Neural progenitor cell (in vitro differentiated cells): ENCODE measurements at regions not wholly inside any gene's neighbourhood (a gene's known extent, or its start where the extent isn't known, plus 50 kb on each side); places are given as distances from the start of the nearest gene placed in this dataset.

Source experiments
- DNase-seq: peaks from one replicate; pipeline ENCODE4 v3.0.0-alpha.2; 2016; ENCODE audit warnings: low spot score
- H2AFZ ChIP-seq: fragments of 200-600 bp; sonication (generic); replicated peaks from 2 replicates; pipeline ENCODE4 v1.6.1; 2016; ENCODE audit warnings: antibody characterized with exemption
- H3F3A ChIP-seq: fragments of 200-600 bp; sonication (generic); 2 replicates; pipeline ENCODE4 v1.6.1; 2016; ENCODE audit warnings: antibody characterized with exemption, low read depth
- H3K27ac ChIP-seq: fragments of 200-600 bp; sonication (generic); 2 replicates; pipeline ENCODE4 v1.5.1; 2016; ENCODE audit warnings: mild to moderate bottlenecking
- H3K27me3 ChIP-seq: fragments of 200-600 bp; sonication (generic); 2 replicates; pipeline ENCODE4 v1.6.1; 2016; ENCODE audit warnings: mild to moderate bottlenecking, moderate library complexity
- H3K36me3 ChIP-seq: fragments of 200-600 bp; sonication (generic); 2 replicates; pipeline ENCODE4 v1.5.1; 2016
- H3K4me1 ChIP-seq: fragments of 200-600 bp; sonication (generic); 2 replicates; pipeline ENCODE4 v1.6.1; 2016; ENCODE audit warnings: mixed run types
- H3K4me2 ChIP-seq: fragments of 200-600 bp; sonication (generic); 2 replicates; pipeline ENCODE4 v1.6.1; 2016
- H3K4me3 ChIP-seq: fragments of 200-600 bp; sonication (generic); 2 replicates; pipeline ENCODE4 v1.5.1; 2016
- H3K79me2 ChIP-seq: fragments of 200-600 bp; sonication (generic); 2 replicates; pipeline ENCODE4 v1.6.1; 2016; ENCODE audit warnings: low read depth
- H3K9ac ChIP-seq: fragments of 200-600 bp; sonication (generic); 2 replicates; pipeline ENCODE4 v1.6.1; 2016
- H3K9me3 ChIP-seq: fragments of 200-600 bp; sonication (generic); 2 replicates; pipeline ENCODE4 v1.5.1; 2016; ENCODE audit warnings: low read depth
- H4K20me1 ChIP-seq: fragments of 200-600 bp; sonication (generic); 2 replicates; pipeline ENCODE4 v1.6.1; 2016; ENCODE audit warnings: low read depth
- H3K27ac Mint-ChIP-seq: 3 replicates; pipeline ENCODE4 v1.8.0; 2021; ENCODE audit warnings: mixed read lengths
- H3K27me3 Mint-ChIP-seq: 2 replicates; pipeline ENCODE4 v1.8.0; 2022; ENCODE audit warnings: low read depth, mild to moderate bottlenecking, inconsistent platforms, moderate library complexity, mixed read lengths; ENCODE audit not compliant: insufficient read depth
- H3K36me3 Mint-ChIP-seq: 3 replicates; pipeline ENCODE4 v1.8.0; 2021; ENCODE audit warnings: mixed read lengths
- H3K4me1 Mint-ChIP-seq: 3 replicates; pipeline ENCODE4 v1.8.0; 2021; ENCODE audit warnings: mixed read lengths
- H3K4me3 Mint-ChIP-seq: 3 replicates; pipeline ENCODE4 v1.8.0; 2021; ENCODE audit warnings: mild to moderate bottlenecking, moderate library complexity, mixed read lengths
- H3K9me3 Mint-ChIP-seq: 3 replicates; pipeline ENCODE4 v1.8.0; 2020; ENCODE audit warnings: mixed read lengths
- EZH2 ChIP-seq: fragments of 200-600 bp; sonication (generic); IDR thresholded peaks from 2 replicates; pipeline ENCODE4 v1.6.1; 2017; ENCODE audit warnings: antibody characterized with exemption, mild to moderate bottlenecking, moderate library complexity
- EZH2phosphoT487 ChIP-seq: fragments of 200-600 bp; sonication (generic); IDR thresholded peaks from 2 replicates; pipeline ENCODE4 v1.6.1; 2017; ENCODE audit warnings: antibody characterized with exemption
- TF ChIP-seq, protein P1 (sequence below): fragments of 200-600 bp; sonication (generic); IDR thresholded peaks from 2 replicates; pipeline ENCODE4 v1.5.1; 2017; ENCODE audit warnings: antibody characterized with exemption, mild to moderate bottlenecking

DNA sequence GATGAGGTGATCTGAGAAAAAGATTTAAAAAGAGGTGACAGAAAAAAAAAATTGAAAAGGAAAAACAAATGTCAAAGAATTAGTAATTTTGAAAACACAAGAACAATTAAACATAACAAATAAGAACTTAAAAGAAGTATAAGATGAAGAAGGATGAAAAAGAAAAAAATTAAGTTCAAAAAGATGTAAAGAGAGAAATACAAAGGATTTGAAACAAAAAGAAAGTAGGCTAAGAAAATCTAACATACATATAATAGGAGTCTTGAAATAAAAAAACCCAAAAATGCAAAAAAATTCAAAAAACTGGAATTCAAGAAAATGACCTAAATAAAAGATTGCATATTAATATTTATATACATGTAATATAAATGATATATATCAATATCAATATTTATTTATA lies 949.2 kb downstream of the MCTP2 start:
- H3K27ac Mint-ChIP-seq: no peak overlapping the region

DNA sequence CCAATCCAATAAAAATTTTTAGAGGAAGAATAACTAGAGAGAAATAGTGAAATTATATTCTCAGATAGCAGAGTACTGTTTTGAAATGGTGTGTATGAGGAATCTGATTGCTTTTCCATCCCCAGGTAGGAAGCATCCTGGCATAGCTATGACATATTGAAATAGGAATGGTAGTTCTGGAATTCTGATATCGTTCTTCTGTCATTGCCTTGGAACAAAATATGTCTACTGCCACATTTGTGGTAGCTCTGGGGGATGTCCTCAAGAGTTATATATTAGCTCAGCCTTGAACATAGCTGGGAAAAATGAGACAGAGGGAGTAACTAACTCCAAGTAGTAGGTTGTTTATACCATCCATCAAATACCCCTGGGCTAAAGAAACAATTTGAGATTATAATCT lies 950.7 kb downstream of the MCTP2 start:
- H3K36me3 Mint-ChIP-seq: no peaks in the 10 kb centered on the region
- H3K27me3 ChIP-seq: no peaks in the 10 kb centered on the region
- H3K27ac ChIP-seq: no peak overlapping the region
- H3F3A ChIP-seq: no peaks in the 10 kb centered on the region
- TF ChIP-seq EZH2 (no peak), EZH2phosphoT487 (no peak)
- TF ChIP-seq, protein P1, sequence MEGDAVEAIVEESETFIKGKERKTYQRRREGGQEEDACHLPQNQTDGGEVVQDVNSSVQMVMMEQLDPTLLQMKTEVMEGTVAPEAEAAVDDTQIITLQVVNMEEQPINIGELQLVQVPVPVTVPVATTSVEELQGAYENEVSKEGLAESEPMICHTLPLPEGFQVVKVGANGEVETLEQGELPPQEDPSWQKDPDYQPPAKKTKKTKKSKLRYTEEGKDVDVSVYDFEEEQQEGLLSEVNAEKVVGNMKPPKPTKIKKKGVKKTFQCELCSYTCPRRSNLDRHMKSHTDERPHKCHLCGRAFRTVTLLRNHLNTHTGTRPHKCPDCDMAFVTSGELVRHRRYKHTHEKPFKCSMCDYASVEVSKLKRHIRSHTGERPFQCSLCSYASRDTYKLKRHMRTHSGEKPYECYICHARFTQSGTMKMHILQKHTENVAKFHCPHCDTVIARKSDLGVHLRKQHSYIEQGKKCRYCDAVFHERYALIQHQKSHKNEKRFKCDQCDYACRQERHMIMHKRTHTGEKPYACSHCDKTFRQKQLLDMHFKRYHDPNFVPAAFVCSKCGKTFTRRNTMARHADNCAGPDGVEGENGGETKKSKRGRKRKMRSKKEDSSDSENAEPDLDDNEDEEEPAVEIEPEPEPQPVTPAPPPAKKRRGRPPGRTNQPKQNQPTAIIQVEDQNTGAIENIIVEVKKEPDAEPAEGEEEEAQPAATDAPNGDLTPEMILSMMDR: no peak
- peaks cover 2% of the 10 kb centered on the region for H3K27me3 Mint-ChIP-seq
- peaks cover 3% of the 10 kb centered on the region for H3K36me3 ChIP-seq
- no peaks in the 10 kb centered on the region for H3K4me1 Mint-ChIP-seq
- DNase-seq: no peak
- H3K79me2 ChIP-seq: no peaks in the 10 kb centered on the region
- no peak overlapping the region for H3K9ac ChIP-seq
- H3K9me3 ChIP-seq: peaks cover 11% of the 10 kb centered on the region
- peaks cover 12% of the 10 kb centered on the region for H3K9me3 Mint-ChIP-seq
- H3K4me3 Mint-ChIP-seq: no peak overlapping the region
- H3K4me1 ChIP-seq: no peaks in the 10 kb centered on the region
- no peak overlapping the region for H3K27ac Mint-ChIP-seq
- no peak overlapping the region for H2AFZ ChIP-seq
- no peaks in the 10 kb centered on the region for H4K20me1 ChIP-seq
- no peak overlapping the region for H3K4me2 ChIP-seq
- no peak overlapping the region for H3K4me3 ChIP-seq

More for the DNA sequence above, 949.2 kb downstream of the MCTP2 start:
- Mint-ChIP-seq H3K9me3 (peaks cover 12% of the 10 kb centered on the region), H3K4me1 (no peaks in the 10 kb centered on the region), H3K36me3 (no peaks in the 10 kb centered on the region), H3K27me3 (peaks cover 2% of the 10 kb centered on the region), H3K4me3 (no peak overlapping the region)
- Histone ChIP-seq H3K4me1 (no peaks in the 10 kb centered on the region), H3K4me3 (no peak overlapping the region), H3F3A (no peaks in the 10 kb centered on the region), H2AFZ (no peak overlapping the region), H3K27me3 (no peaks in the 10 kb centered on the region), H3K9me3 (peaks cover 11% of the 10 kb centered on the region), H4K20me1 (no peaks in the 10 kb centered on the region), H3K36me3 (peaks cover 3% of the 10 kb centered on the region), H3K27ac (no peak overlapping the region), H3K4me2 (no peak overlapping the region), H3K9ac (no peak overlapping the region), H3K79me2 (no peaks in the 10 kb centered on the region)
- no peak for TF ChIP-seq EZH2
- TF ChIP-seq, protein P1: no peak
- TF ChIP-seq EZH2phosphoT487: no peak
- no peak for DNase-seq

DNA sequence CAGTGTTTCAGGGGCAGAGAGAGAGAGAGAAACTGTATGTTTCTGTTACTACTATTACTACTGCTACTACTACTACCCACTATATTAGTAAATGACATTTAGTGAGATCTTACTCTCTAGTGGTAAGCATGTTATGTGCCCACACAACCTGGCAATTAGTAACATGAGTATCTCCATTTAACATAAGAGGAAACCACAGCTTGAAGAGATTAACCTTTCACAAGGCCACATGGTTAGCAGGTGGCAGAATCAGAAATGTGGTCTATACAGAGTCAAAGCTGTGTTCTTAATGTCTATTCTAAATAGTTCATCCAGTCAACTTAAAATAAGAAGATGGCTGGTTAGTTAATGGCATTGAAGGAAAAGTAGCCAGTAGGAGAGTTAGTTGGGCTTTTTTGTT lies 961.6 kb downstream of the MCTP2 start:
- no peak overlapping the region for H3K4me3 Mint-ChIP-seq
- Histone ChIP-seq H3K9me3 (no peaks in the 10 kb centered on the region), H3K4me1 (no peaks in the 10 kb centered on the region), H2AFZ (no peak overlapping the region), H3K27ac (no peak overlapping the region), H3F3A (no peaks in the 10 kb centered on the region), H3K4me3 (no peak overlapping the region), H3K79me2 (no peaks in the 10 kb centered on the region), H3K27me3 (no peaks in the 10 kb centered on the region), H3K4me2 (no peak overlapping the region), H3K36me3 (no peaks in the 10 kb centered on the region), H3K9ac (no peak overlapping the region), H4K20me1 (no peaks in the 10 kb centered on the region)
- H3K27me3 Mint-ChIP-seq: no peaks in the 10 kb centered on the region
- no peak for DNase-seq
- H3K36me3 Mint-ChIP-seq: no peaks in the 10 kb centered on the region
- H3K9me3 Mint-ChIP-seq: peaks cover 4% of the 10 kb centered on the region
- H3K27ac Mint-ChIP-seq: no peak overlapping the region
- TF ChIP-seq, protein P1: no peak
- TF ChIP-seq EZH2phosphoT487 (no peak), EZH2 (no peak)
- peaks cover 3% of the 10 kb centered on the region for H3K4me1 Mint-ChIP-seq
